GM23338 (cell line): ENCODE measurements at regions not wholly inside any gene's neighbourhood (a gene's known extent, or its start where the extent isn't known, plus 50 kb on each side); places are given as distances from the start of the nearest gene placed in this dataset.

Experiments used
- ATAC-seq: fragments of 200-7000 bp; cut with Tn5 transposase; 3 replicates; pipeline ENCODE4 v1.9.1; 2020
- DNase-seq: peaks from one replicate; pipeline ENCODE4 v3.0.0-alpha.2; 2015; ENCODE audit warnings: low spot score
- H2AFZ ChIP-seq: fragments of 200-600 bp; sonication (generic); 2 replicates; pipeline ENCODE4 v1.8.0; 2016; ENCODE audit warnings: antibody characterized with exemption, mild to moderate bottlenecking, moderate library complexity
- H3F3A ChIP-seq: fragments of 200-600 bp; sonication (generic); replicated peaks from 2 replicates; pipeline ENCODE4 v1.8.0; 2017; ENCODE audit warnings: antibody characterized with exemption, mixed run types, low read depth
- H3K27ac ChIP-seq: fragments of 200-600 bp; sonication (generic); 2 replicates; pipeline ENCODE4 v1.6.1; 2016; ENCODE audit warnings: low read depth
- H3K27me3 ChIP-seq: fragments of 200-600 bp; sonication (generic); 2 replicates; pipeline ENCODE4 v1.8.0; 2016; ENCODE audit warnings: mild to moderate bottlenecking, mixed run types, moderate library complexity; ENCODE audit not compliant: insufficient read depth
- H3K36me3 ChIP-seq: fragments of 200-600 bp; sonication (generic); 2 replicates; pipeline ENCODE4 v1.8.0; 2016; ENCODE audit warnings: mild to moderate bottlenecking; ENCODE audit not compliant: insufficient read depth
- H3K4me1 ChIP-seq: fragments of 200-600 bp; sonication (generic); 2 replicates; pipeline ENCODE4 v1.8.0; 2016; ENCODE audit warnings: mild to moderate bottlenecking, moderate library complexity; ENCODE audit not compliant: insufficient read depth
- H3K4me2 ChIP-seq: fragments of 200-600 bp; sonication (generic); 2 replicates; pipeline ENCODE4 v1.7.1; 2017; ENCODE audit warnings: mixed run types
- H3K4me3 ChIP-seq: fragments of 200-600 bp; sonication (generic); 2 replicates; pipeline ENCODE4 v1.6.1; 2016; ENCODE audit warnings: mixed run types
- H3K79me2 ChIP-seq: fragments of 200-600 bp; sonication (generic); replicated peaks from 2 replicates; pipeline ENCODE4 v1.8.0; 2017; ENCODE audit warnings: mild to moderate bottlenecking; ENCODE audit not compliant: insufficient read depth
- H3K9me2 ChIP-seq: fragments of 200-600 bp; sonication (generic); 2 replicates; pipeline ENCODE4 v1.8.0; 2017; ENCODE audit not compliant: insufficient read depth
- H4K20me1 ChIP-seq: fragments of 200-600 bp; sonication (generic); replicated peaks from 2 replicates; pipeline ENCODE4 v1.8.0; 2017; ENCODE audit warnings: mild to moderate bottlenecking; ENCODE audit not compliant: insufficient read depth
- H3K27ac Mint-ChIP-seq: 2 replicates; pipeline ENCODE4 v1.8.0; 2020; ENCODE audit warnings: inconsistent platforms, mild to moderate bottlenecking, moderate library complexity, mixed read lengths
- H3K27me3 Mint-ChIP-seq: 3 replicates; pipeline ENCODE4 v1.8.0; 2022; ENCODE audit warnings: low read depth, mild to moderate bottlenecking, moderate library complexity, mixed read lengths, inconsistent platforms; ENCODE audit not compliant: insufficient read depth, poor library complexity
- H3K36me3 Mint-ChIP-seq: 3 replicates; pipeline ENCODE4 v1.8.0; 2021; ENCODE audit warnings: low read depth, mild to moderate bottlenecking, inconsistent platforms, moderate library complexity, mixed read lengths
- H3K4me1 Mint-ChIP-seq: 3 replicates; pipeline ENCODE4 v1.8.0; 2020; ENCODE audit warnings: mild to moderate bottlenecking, inconsistent platforms, mixed read lengths
- H3K4me3 Mint-ChIP-seq: 3 replicates; pipeline ENCODE4 v1.8.0; 2021; ENCODE audit warnings: moderate library complexity, mild to moderate bottlenecking, inconsistent platforms, mixed read lengths
- H3K9me3 Mint-ChIP-seq: 3 replicates; pipeline ENCODE4 v1.8.0; 2020; ENCODE audit warnings: moderate library complexity, mild to moderate bottlenecking, inconsistent platforms, mixed read lengths
- CREB1 ChIP-seq: fragments of 250-450 bp; sonication (Bioruptor Pico); IDR thresholded peaks from 2 replicates; pipeline ENCODE4 v1.5.0; 2020; ENCODE audit warnings: low read depth, mild to moderate bottlenecking, moderate library complexity
- ETS1 ChIP-seq: IDR thresholded peaks from 2 replicates; pipeline ENCODE4 v1.6.1; 2016; ENCODE audit warnings: antibody characterized with exemption
- EZH2 ChIP-seq: fragments of 200-600 bp; sonication (generic); IDR thresholded peaks from one replicate; pipeline ENCODE4 v1.8.0; 2017; ENCODE audit warnings: antibody characterized with exemption, mild to moderate bottlenecking, low read depth; ENCODE audit not compliant: unreplicated experiment
- EZH2phosphoT487 ChIP-seq: fragments of 200-600 bp; sonication (generic); IDR thresholded peaks from one replicate; pipeline ENCODE4 v1.8.1; 2018; ENCODE audit warnings: antibody characterized with exemption; ENCODE audit not compliant: unreplicated experiment
- JUNB ChIP-seq: IDR thresholded peaks from one replicate; pipeline ENCODE4 v1.6.1; 2016; ENCODE audit warnings: antibody characterized with exemption; ENCODE audit not compliant: unreplicated experiment
- POLR2AphosphoS5 ChIP-seq: IDR thresholded peaks from 2 replicates; pipeline ENCODE4 v1.6.1; 2016; ENCODE audit warnings: antibody characterized with exemption, low read depth
- STAT1 ChIP-seq: IDR thresholded peaks from one replicate; pipeline ENCODE4 v1.6.1; 2016; ENCODE audit warnings: antibody characterized with exemption; ENCODE audit not compliant: unreplicated experiment
- ZNF114 ChIP-seq: fragments of 250-450 bp; sonication (Bioruptor Pico); IDR thresholded peaks from 2 replicates; pipeline ENCODE4 v1.5.0; 2020; ENCODE audit warnings: mild to moderate bottlenecking, moderate library complexity
- ZNF331 ChIP-seq: fragments of 250-450 bp; sonication (Bioruptor Pico); IDR thresholded peaks from 2 replicates; pipeline ENCODE4 v1.5.0; 2020; ENCODE audit warnings: low read depth, mild to moderate bottlenecking, moderate library complexity
- TF ChIP-seq, protein P1 (sequence below), 2 experiments: fragments of 200-600 bp in 1 of 2; sonication (generic) in 1 of 2; conservative IDR thresholded peaks; 2 replicates each; pipeline versions ENCODE4 v1.5.1 to v1.6.1; 2016 to 2017; ENCODE audit warnings: antibody characterized with exemption in 2 of 2, low read depth in 2 of 2, mild to moderate bottlenecking in 2 of 2, moderate library complexity in 1 of 2
- TF ChIP-seq, protein P2 (sequence below): IDR thresholded peaks from one replicate; pipeline ENCODE4 v1.6.1; 2018; ENCODE audit warnings: antibody characterized with exemption; ENCODE audit not compliant: unreplicated experiment

DNA sequence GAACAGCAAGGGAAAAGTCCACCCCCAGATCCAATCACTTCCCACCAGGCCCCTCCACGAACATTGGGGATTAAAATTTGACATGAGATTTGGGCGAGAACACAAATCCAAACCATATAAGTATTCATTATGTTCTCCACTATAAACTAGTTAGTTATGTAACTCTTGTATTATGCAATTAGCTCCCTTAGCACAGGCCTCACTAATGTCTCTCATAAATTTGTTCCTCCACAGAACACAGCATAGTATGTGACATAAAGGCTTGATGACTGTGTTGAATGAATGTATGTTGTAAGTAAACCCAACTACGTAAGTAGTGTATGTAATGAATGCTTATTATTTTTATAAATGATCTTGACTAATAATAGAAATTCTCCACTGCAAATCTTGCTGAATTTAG is 223.3 kb upstream of the ZRANB2 start (continued):
- TF ChIP-seq, protein P1, sequence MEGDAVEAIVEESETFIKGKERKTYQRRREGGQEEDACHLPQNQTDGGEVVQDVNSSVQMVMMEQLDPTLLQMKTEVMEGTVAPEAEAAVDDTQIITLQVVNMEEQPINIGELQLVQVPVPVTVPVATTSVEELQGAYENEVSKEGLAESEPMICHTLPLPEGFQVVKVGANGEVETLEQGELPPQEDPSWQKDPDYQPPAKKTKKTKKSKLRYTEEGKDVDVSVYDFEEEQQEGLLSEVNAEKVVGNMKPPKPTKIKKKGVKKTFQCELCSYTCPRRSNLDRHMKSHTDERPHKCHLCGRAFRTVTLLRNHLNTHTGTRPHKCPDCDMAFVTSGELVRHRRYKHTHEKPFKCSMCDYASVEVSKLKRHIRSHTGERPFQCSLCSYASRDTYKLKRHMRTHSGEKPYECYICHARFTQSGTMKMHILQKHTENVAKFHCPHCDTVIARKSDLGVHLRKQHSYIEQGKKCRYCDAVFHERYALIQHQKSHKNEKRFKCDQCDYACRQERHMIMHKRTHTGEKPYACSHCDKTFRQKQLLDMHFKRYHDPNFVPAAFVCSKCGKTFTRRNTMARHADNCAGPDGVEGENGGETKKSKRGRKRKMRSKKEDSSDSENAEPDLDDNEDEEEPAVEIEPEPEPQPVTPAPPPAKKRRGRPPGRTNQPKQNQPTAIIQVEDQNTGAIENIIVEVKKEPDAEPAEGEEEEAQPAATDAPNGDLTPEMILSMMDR (conservative IDR thresholded peaks at IDR 0.05; ENCODE audit: low read depth in 2 of 2) = no peak
- TF ChIP-seq EZH2phosphoT487 (no peak), EZH2 (no peak), POLR2AphosphoS5 (no peak)
- TF ChIP-seq, protein P2, sequence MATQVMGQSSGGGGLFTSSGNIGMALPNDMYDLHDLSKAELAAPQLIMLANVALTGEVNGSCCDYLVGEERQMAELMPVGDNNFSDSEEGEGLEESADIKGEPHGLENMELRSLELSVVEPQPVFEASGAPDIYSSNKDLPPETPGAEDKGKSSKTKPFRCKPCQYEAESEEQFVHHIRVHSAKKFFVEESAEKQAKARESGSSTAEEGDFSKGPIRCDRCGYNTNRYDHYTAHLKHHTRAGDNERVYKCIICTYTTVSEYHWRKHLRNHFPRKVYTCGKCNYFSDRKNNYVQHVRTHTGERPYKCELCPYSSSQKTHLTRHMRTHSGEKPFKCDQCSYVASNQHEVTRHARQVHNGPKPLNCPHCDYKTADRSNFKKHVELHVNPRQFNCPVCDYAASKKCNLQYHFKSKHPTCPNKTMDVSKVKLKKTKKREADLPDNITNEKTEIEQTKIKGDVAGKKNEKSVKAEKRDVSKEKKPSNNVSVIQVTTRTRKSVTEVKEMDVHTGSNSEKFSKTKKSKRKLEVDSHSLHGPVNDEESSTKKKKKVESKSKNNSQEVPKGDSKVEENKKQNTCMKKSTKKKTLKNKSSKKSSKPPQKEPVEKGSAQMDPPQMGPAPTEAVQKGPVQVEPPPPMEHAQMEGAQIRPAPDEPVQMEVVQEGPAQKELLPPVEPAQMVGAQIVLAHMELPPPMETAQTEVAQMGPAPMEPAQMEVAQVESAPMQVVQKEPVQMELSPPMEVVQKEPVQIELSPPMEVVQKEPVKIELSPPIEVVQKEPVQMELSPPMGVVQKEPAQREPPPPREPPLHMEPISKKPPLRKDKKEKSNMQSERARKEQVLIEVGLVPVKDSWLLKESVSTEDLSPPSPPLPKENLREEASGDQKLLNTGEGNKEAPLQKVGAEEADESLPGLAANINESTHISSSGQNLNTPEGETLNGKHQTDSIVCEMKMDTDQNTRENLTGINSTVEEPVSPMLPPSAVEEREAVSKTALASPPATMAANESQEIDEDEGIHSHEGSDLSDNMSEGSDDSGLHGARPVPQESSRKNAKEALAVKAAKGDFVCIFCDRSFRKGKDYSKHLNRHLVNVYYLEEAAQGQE = no peak

DNA sequence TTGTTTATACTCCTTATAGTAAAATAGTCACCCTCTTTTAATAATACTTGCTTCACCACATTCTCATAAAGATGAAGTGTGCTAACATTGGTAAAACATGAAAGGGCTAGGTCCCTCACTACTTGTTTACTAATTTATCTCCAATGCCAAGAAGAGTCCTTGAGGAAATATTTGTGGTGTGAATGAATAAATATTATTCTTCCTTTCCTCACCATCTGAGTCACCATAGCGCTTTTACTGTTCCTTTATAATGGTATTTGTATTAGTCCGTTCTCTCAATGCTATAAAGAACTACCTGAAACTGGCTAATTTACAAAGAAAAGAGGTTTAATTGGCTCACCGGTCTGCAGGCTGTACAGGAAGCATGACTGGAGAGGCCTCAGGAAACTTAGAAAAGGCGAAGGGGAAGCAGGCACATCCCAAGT is 222.8 kb upstream of the ZRANB2 start:
- Histone ChIP-seq H3K4me2 (no peak overlapping the region), H3K4me3 (no peak overlapping the region), H2AFZ (no peak overlapping the region), H3K27me3 (no peaks in the 10 kb centered on the region), H3K27ac (no peak overlapping the region), H3K4me1 (no peaks in the 10 kb centered on the region), H3K36me3 (no peaks in the 10 kb centered on the region), H3K79me2 (no peaks in the 10 kb centered on the region), H4K20me1 (no peaks in the 10 kb centered on the region), H3K9me2 (no peaks in the 10 kb centered on the region), H3F3A (no peaks in the 10 kb centered on the region)
- ATAC-seq (no peak), DNase-seq (no peak)
- Mint-ChIP-seq H3K27ac (no peak overlapping the region), H3K9me3 (no peaks in the 10 kb centered on the region), H3K27me3 (no peaks in the 10 kb centered on the region), H3K4me3 (no peak overlapping the region), H3K36me3 (no peaks in the 10 kb centered on the region), H3K4me1 (peaks cover 7% of the 10 kb centered on the region; the same call in 2 of the 3 replicates)
- TF ChIP-seq EZH2phosphoT487 (no peak), POLR2AphosphoS5 (no peak), ETS1 (no peak), JUNB (no peak)

- Histone ChIP-seq H3K4me1 (no peaks in the 10 kb centered on the region), H3F3A (no peaks in the 10 kb centered on the region), H3K27me3 (no peaks in the 10 kb centered on the region), H4K20me1 (no peaks in the 10 kb centered on the region), H3K9me2 (no peaks in the 10 kb centered on the region), H3K4me3 (no peak overlapping the region), H3K27ac (no peak overlapping the region), H3K36me3 (no peaks in the 10 kb centered on the region), H3K4me2 (no peak overlapping the region), H2AFZ (no peak overlapping the region), H3K79me2 (no peaks in the 10 kb centered on the region)
- ATAC-seq (no peak), DNase-seq (no peak)
- H3K27ac Mint-ChIP-seq = no peak overlapping the region
- H3K4me3 Mint-ChIP-seq = no peak overlapping the region
- no peaks in the 10 kb centered on the region for H3K36me3 Mint-ChIP-seq
- no peaks in the 10 kb centered on the region for H3K27me3 Mint-ChIP-seq
- H3K9me3 Mint-ChIP-seq = no peaks in the 10 kb centered on the region
- H3K4me1 Mint-ChIP-seq = peaks cover 3% of the 10 kb centered on the region
- TF ChIP-seq ZNF114 (CRISPR knock-in tag) (no peak), ZNF331 (no peak), EZH2 (no peak), CREB1 (CRISPR knock-in tag) (no peak), ETS1 (no peak), STAT1 (no peak)
- TF ChIP-seq, protein P1 (conservative IDR thresholded peaks at IDR 0.05; ENCODE audit: low read depth in 2 of 2) = no peak
These were observed 217.8 kb upstream of the ZRANB2 start for GRCh38 chr1:71298633-71299032.
